ENCODE measurements at regions not wholly inside any gene's neighbourhood (a gene's known extent, or its start where the extent isn't known, plus 50 kb on each side); places are given as distances from the start of the nearest gene placed in this dataset.
A peak's percentile ranks its signal among the peaks of the same experiment; 100 is the strongest.

- H3K4me1 ChIP-seq (replicated peaks in 1 of 2; ENCODE audit: control insufficient read depth in 2 of 2, insufficient read depth in 2 of 2, low read length in 2 of 2) = no peaks in the 10 kb centered on the region
- no peak for ATAC-seq
- ChIA-PET CTCF (ENCODE audit: low intra/inter-chr PET ratio) (no interaction called here), POLR2A (interaction anchor here (0.6 to 1.0 kb wide), 2 partner anchors 21 to 731 kb away, joined by 3 to 5 read pairs; no protein-coding TSS in a partner anchor)
- no peak for TF ChIP-seq HNRNPH1 (optimal IDR thresholded peaks at IDR 0.05; ENCODE audit: low read depth, low read length)
- TF ChIP-seq, protein P1, sequence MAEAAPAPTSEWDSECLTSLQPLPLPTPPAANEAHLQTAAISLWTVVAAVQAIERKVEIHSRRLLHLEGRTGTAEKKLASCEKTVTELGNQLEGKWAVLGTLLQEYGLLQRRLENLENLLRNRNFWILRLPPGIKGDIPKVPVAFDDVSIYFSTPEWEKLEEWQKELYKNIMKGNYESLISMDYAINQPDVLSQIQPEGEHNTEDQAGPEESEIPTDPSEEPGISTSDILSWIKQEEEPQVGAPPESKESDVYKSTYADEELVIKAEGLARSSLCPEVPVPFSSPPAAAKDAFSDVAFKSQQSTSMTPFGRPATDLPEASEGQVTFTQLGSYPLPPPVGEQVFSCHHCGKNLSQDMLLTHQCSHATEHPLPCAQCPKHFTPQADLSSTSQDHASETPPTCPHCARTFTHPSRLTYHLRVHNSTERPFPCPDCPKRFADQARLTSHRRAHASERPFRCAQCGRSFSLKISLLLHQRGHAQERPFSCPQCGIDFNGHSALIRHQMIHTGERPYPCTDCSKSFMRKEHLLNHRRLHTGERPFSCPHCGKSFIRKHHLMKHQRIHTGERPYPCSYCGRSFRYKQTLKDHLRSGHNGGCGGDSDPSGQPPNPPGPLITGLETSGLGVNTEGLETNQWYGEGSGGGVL (CRISPR knock-in tag; IDR thresholded peaks at IDR 0.05) = no peak
- in situ Hi-C loops (cut with MboI) = no loop called here
- no peak for DNase-seq (ENCODE audit: extremely low read depth in 1 of 4, low spot score in 3 of 4)
- H3K9me1 ChIP-seq (ENCODE audit: control insufficient read depth, insufficient read depth, low read length) = no peaks in the 10 kb centered on the region
- H3K27me3 ChIP-seq (ENCODE audit: control insufficient read depth in 2 of 2, insufficient read depth in 2 of 2, low read length in 2 of 2) = no peaks in the 10 kb centered on the region
- no peaks in the 10 kb centered on the region for H4K20me1 ChIP-seq (replicated peaks; ENCODE audit: control insufficient read depth, insufficient read depth, low read length)
- no peak overlapping the region for H3K4me3 ChIP-seq
- no peaks in the 10 kb centered on the region for H3K9me3 ChIP-seq (replicated peaks; ENCODE audit: control insufficient read depth, insufficient read depth, low read depth, low read length)
- no peak overlapping the region for H3K27ac ChIP-seq (ENCODE audit: extremely low read depth, low read depth, low read length)
- no peaks in the 10 kb centered on the region for H3K79me2 ChIP-seq (ENCODE audit: control insufficient read depth, insufficient read depth, low read length)
- FAIRE-seq = no peak
- intact Hi-C loops (cut with micrococcal nuclease) = no loop called here
- no peaks in the 10 kb centered on the region for H3K36me3 ChIP-seq (ENCODE audit: control insufficient read depth, insufficient read depth, low read length)
- 0% methylated on average over 2 of the region's 2 CpGs for WGBS (ENCODE audit: insufficient coverage, low coverage, missing lambda C conversion rate)
- no TSS peak for BruUV-seq (replicated peaks)
- H3K9ac ChIP-seq (ENCODE audit: insufficient read depth in 1 of 2, low read depth in 2 of 2, low read length in 2 of 2) = no peak overlapping the region
- no peak overlapping the region for H3K4me2 ChIP-seq (ENCODE audit: insufficient read depth, low read length)
- no peak overlapping the region for H2AFZ ChIP-seq (ENCODE audit: low read depth, low read length)
These were observed 138.3 kb downstream of the CHD9NB start for GRCh38 chr16:52914428-52914827.

- H3K9me3 ChIP-seq (replicated peaks; ENCODE audit: control insufficient read depth, insufficient read depth, low read depth, low read length) = no peaks in the 10 kb centered on the region
- H4K20me1 ChIP-seq (replicated peaks; ENCODE audit: control insufficient read depth, insufficient read depth, low read length) = no peaks in the 10 kb centered on the region
- no peak overlapping the region for H3K27ac ChIP-seq (ENCODE audit: extremely low read depth, low read depth, low read length)
- DNase-seq (ENCODE audit: extremely low read depth in 1 of 4, low spot score in 3 of 4) = peak; percentile 46 to 64 (median 52)
- ChIA-PET CTCF (ENCODE audit: low intra/inter-chr PET ratio) (interaction anchor here (0.6 kb wide), 1 partner anchor 1886 kb away, joined by 4 read pairs; no protein-coding TSS in a partner anchor), POLR2A (no interaction called here)
- no TSS peak for BruUV-seq (replicated peaks)
- intact Hi-C loops (cut with micrococcal nuclease) = loop anchor here (1.0 kb wide), 1 partner anchor 721 kb away; no protein-coding TSS in a partner anchor
- H3K36me3 ChIP-seq (ENCODE audit: control insufficient read depth, insufficient read depth, low read length) = no peaks in the 10 kb centered on the region
- peak; percentile 93 for ATAC-seq
- no peak overlapping the region for H3K4me3 ChIP-seq
- H2AFZ ChIP-seq (ENCODE audit: low read depth, low read length) = no peak overlapping the region
- H3K9ac ChIP-seq (ENCODE audit: insufficient read depth in 1 of 2, low read depth in 2 of 2, low read length in 2 of 2) = no peak overlapping the region
- 0% methylated on average over 7 of the region's 7 CpGs for WGBS (ENCODE audit: insufficient coverage, low coverage, missing lambda C conversion rate)
- H3K27me3 ChIP-seq (ENCODE audit: control insufficient read depth in 2 of 2, insufficient read depth in 2 of 2, low read length in 2 of 2) = no peaks in the 10 kb centered on the region
- no peak overlapping the region for H3K4me2 ChIP-seq (ENCODE audit: insufficient read depth, low read length)
- no peaks in the 10 kb centered on the region for H3K79me2 ChIP-seq (ENCODE audit: control insufficient read depth, insufficient read depth, low read length)
- H3K9me1 ChIP-seq (ENCODE audit: control insufficient read depth, insufficient read depth, low read length) = no peaks in the 10 kb centered on the region
- H3K4me1 ChIP-seq (replicated peaks in 1 of 2; ENCODE audit: control insufficient read depth in 2 of 2, insufficient read depth in 2 of 2, low read length in 2 of 2) = no peaks in the 10 kb centered on the region
- in situ Hi-C loops (cut with MboI) = no loop called here
- FAIRE-seq = peak; percentile 86
- TF ChIP-seq TAF9B (IDR thresholded peaks at IDR 0.05; ENCODE audit: partially characterized antibody) (no peak), RAD21 (CRISPR knock-in tag; conservative IDR thresholded peaks at IDR 0.05 in 1 of 2, IDR thresholded peaks at IDR 0.05 in 1 of 2) (peak; percentile 50 to 80), STAG1 (CRISPR knock-in tag; IDR thresholded peaks at IDR 0.05; ENCODE audit: borderline replicate concordance) (peak; percentile 14; the same call in 1 of the 2 replicates), DEAF1 (CRISPR knock-in tag; IDR thresholded peaks at IDR 0.05) (0 out of 2 replicates have a peak, but pooled peaks have one; percentile 38), SMC3 (conservative IDR thresholded peaks at IDR 0.05; ENCODE audit: insufficient read depth, low read depth, low read length) (peak; percentile 59), FOXJ2 (tag; IDR thresholded peaks at IDR 0.05) (no peak)
- TF ChIP-seq, protein P2, sequence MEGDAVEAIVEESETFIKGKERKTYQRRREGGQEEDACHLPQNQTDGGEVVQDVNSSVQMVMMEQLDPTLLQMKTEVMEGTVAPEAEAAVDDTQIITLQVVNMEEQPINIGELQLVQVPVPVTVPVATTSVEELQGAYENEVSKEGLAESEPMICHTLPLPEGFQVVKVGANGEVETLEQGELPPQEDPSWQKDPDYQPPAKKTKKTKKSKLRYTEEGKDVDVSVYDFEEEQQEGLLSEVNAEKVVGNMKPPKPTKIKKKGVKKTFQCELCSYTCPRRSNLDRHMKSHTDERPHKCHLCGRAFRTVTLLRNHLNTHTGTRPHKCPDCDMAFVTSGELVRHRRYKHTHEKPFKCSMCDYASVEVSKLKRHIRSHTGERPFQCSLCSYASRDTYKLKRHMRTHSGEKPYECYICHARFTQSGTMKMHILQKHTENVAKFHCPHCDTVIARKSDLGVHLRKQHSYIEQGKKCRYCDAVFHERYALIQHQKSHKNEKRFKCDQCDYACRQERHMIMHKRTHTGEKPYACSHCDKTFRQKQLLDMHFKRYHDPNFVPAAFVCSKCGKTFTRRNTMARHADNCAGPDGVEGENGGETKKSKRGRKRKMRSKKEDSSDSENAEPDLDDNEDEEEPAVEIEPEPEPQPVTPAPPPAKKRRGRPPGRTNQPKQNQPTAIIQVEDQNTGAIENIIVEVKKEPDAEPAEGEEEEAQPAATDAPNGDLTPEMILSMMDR (IDR thresholded peaks at IDR 0.05 in 2 of 3, conservative IDR thresholded peaks at IDR 0.05 in 1 of 3; ENCODE audit: insufficient read depth in 2 of 3, low read depth in 1 of 3, low read length in 3 of 3) = peak; percentile 60 to 76 (median 70)
These were observed 140.0 kb downstream of the CHD9NB start for GRCh38 chr16:52912565-52913173.
